ENCODE measurements at regions not wholly inside any gene's neighbourhood (a gene's known extent, or its start where the extent isn't known, plus 50 kb on each side); places are given as distances from the start of the nearest gene placed in this dataset.

- DNase-seq (ENCODE audit: low spot score) = no peak
- Mint-ChIP-seq H3K9me3 (ENCODE audit: unreplicated experiment) (no peaks in the 10 kb centered on the region), H3K27me3 (ENCODE audit: unreplicated experiment) (no peaks in the 10 kb centered on the region), H3K27ac (ENCODE audit: unreplicated experiment) (no peak overlapping the region), H3K4me3 (ENCODE audit: unreplicated experiment) (no peak overlapping the region), H3K36me3 (ENCODE audit: low read depth, unreplicated experiment) (no peaks in the 10 kb centered on the region), H3K4me1 (ENCODE audit: unreplicated experiment) (no peaks in the 10 kb centered on the region)
- TF ChIP-seq, protein P1, sequence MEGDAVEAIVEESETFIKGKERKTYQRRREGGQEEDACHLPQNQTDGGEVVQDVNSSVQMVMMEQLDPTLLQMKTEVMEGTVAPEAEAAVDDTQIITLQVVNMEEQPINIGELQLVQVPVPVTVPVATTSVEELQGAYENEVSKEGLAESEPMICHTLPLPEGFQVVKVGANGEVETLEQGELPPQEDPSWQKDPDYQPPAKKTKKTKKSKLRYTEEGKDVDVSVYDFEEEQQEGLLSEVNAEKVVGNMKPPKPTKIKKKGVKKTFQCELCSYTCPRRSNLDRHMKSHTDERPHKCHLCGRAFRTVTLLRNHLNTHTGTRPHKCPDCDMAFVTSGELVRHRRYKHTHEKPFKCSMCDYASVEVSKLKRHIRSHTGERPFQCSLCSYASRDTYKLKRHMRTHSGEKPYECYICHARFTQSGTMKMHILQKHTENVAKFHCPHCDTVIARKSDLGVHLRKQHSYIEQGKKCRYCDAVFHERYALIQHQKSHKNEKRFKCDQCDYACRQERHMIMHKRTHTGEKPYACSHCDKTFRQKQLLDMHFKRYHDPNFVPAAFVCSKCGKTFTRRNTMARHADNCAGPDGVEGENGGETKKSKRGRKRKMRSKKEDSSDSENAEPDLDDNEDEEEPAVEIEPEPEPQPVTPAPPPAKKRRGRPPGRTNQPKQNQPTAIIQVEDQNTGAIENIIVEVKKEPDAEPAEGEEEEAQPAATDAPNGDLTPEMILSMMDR (IDR thresholded peaks at IDR 0.05; ENCODE audit: unreplicated experiment) = no peak
Observed at GRCh38 chrX:124805486-124805885, 459.1 kb downstream of the SH2D1A start.

- Mint-ChIP-seq H3K27ac (ENCODE audit: unreplicated experiment) (no peak overlapping the region), H3K9me3 (ENCODE audit: unreplicated experiment) (no peaks in the 10 kb centered on the region), H3K4me3 (ENCODE audit: unreplicated experiment) (no peak overlapping the region), H3K36me3 (ENCODE audit: low read depth, unreplicated experiment) (no peaks in the 10 kb centered on the region), H3K4me1 (ENCODE audit: unreplicated experiment) (no peaks in the 10 kb centered on the region), H3K27me3 (ENCODE audit: unreplicated experiment) (peaks cover 3% of the 10 kb centered on the region)
- DNase-seq (ENCODE audit: low spot score) = no peak
- TF ChIP-seq, protein P1 (IDR thresholded peaks at IDR 0.05; ENCODE audit: unreplicated experiment) = no peak
Observed at GRCh38 chrX:124814106-124814505, 467.7 kb downstream of the SH2D1A start.

GRCh38 chrX:124818033-124818432, 471.7 kb downstream of the SH2D1A start:
- Mint-ChIP-seq H3K4me1 (ENCODE audit: unreplicated experiment) (no peaks in the 10 kb centered on the region), H3K36me3 (ENCODE audit: low read depth, unreplicated experiment) (no peaks in the 10 kb centered on the region), H3K27ac (ENCODE audit: unreplicated experiment) (no peak overlapping the region), H3K4me3 (ENCODE audit: unreplicated experiment) (no peak overlapping the region), H3K27me3 (ENCODE audit: unreplicated experiment) (peaks cover 3% of the 10 kb centered on the region), H3K9me3 (ENCODE audit: unreplicated experiment) (no peaks in the 10 kb centered on the region)
- TF ChIP-seq, protein P1 (IDR thresholded peaks at IDR 0.05; ENCODE audit: unreplicated experiment) = no peak
- no peak for DNase-seq (ENCODE audit: low spot score)

- no peak for DNase-seq (ENCODE audit: low spot score)
- Mint-ChIP-seq H3K27me3 (ENCODE audit: unreplicated experiment) (peaks cover 3% of the 10 kb centered on the region), H3K9me3 (ENCODE audit: unreplicated experiment) (no peaks in the 10 kb centered on the region), H3K36me3 (ENCODE audit: low read depth, unreplicated experiment) (no peaks in the 10 kb centered on the region), H3K27ac (ENCODE audit: unreplicated experiment) (no peak overlapping the region), H3K4me1 (ENCODE audit: unreplicated experiment) (no peaks in the 10 kb centered on the region), H3K4me3 (ENCODE audit: unreplicated experiment) (no peak overlapping the region)
- TF ChIP-seq, protein P1 (IDR thresholded peaks at IDR 0.05; ENCODE audit: unreplicated experiment) = no peak
Observed at GRCh38 chrX:124818764-124819163, 472.4 kb downstream of the SH2D1A start.

GRCh38 chrX:124820738-124821137, 474.4 kb downstream of the SH2D1A start:
- Mint-ChIP-seq H3K4me1 (ENCODE audit: unreplicated experiment) (no peaks in the 10 kb centered on the region), H3K27me3 (ENCODE audit: unreplicated experiment) (no peaks in the 10 kb centered on the region), H3K27ac (ENCODE audit: unreplicated experiment) (no peak overlapping the region), H3K4me3 (ENCODE audit: unreplicated experiment) (no peak overlapping the region), H3K9me3 (ENCODE audit: unreplicated experiment) (no peaks in the 10 kb centered on the region), H3K36me3 (ENCODE audit: low read depth, unreplicated experiment) (no peaks in the 10 kb centered on the region)
- TF ChIP-seq, protein P1 (IDR thresholded peaks at IDR 0.05; ENCODE audit: unreplicated experiment) = no peak
- DNase-seq (ENCODE audit: low spot score) = no peak
